ENCODE measurements at regions not wholly inside any gene's neighbourhood (a gene's known extent, or its start where the extent isn't known, plus 50 kb on each side); places are given as distances from the start of the nearest gene placed in this dataset.

DNA sequence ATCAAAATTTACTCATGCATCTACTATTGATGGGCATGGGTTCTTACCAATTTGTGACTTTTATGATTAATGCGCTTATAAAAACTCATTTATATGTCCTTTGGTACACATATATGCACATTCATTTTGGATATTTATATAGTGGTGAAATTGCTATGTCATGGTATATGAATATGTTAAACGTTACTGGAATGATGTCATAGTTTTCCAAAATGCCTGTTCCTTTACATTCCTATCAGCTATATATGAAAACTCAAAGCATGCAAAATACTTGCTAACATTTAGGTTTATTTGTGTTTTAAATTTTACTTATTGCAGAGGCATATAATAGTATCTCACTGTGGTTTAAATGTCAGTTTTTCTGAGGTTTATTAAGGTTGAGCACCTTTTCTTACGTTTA, 1403.1 kb downstream of the HACE1 start:
- TF ChIP-seq, protein P1, sequence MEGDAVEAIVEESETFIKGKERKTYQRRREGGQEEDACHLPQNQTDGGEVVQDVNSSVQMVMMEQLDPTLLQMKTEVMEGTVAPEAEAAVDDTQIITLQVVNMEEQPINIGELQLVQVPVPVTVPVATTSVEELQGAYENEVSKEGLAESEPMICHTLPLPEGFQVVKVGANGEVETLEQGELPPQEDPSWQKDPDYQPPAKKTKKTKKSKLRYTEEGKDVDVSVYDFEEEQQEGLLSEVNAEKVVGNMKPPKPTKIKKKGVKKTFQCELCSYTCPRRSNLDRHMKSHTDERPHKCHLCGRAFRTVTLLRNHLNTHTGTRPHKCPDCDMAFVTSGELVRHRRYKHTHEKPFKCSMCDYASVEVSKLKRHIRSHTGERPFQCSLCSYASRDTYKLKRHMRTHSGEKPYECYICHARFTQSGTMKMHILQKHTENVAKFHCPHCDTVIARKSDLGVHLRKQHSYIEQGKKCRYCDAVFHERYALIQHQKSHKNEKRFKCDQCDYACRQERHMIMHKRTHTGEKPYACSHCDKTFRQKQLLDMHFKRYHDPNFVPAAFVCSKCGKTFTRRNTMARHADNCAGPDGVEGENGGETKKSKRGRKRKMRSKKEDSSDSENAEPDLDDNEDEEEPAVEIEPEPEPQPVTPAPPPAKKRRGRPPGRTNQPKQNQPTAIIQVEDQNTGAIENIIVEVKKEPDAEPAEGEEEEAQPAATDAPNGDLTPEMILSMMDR (IDR thresholded peaks at IDR 0.05) = no peak
- TF ChIP-seq EP300 (IDR thresholded peaks at IDR 0.05) (no peak), POLR2A (IDR thresholded peaks at IDR 0.05; ENCODE audit: low read depth) (no peak)

All from esophagus muscularis mucosa (tissue), 4 donors.